Fibroblast of skin of left biceps (primary cell): ENCODE measurements at regions not wholly inside any gene's neighbourhood (a gene's known extent, or its start where the extent isn't known, plus 50 kb on each side); places are given as distances from the start of the nearest gene placed in this dataset.

Source experiments
- DNase-seq, 2 experiments: peaks; one replicate each; pipeline ENCODE4 v3.0.0-alpha.2; 2013; ENCODE audit warnings: low read depth in 2 of 2

- DNase-seq: no peak
These were observed 69.4 kb upstream of the STXBP5L start for GRCh38 chr3:120838441-120839091.

GRCh38 chr3:120839120-120839519 is 68.9 kb upstream of the STXBP5L start:
- no peak for DNase-seq

- DNase-seq: no peak
These were observed 66.7 kb upstream of the STXBP5L start for GRCh38 chr3:120841264-120841663.

- DNase-seq: no peak
These were observed 61.9 kb upstream of the STXBP5L start for GRCh38 chr3:120846073-120846472.

- no peak for DNase-seq
These were observed 59.5 kb upstream of the STXBP5L start for GRCh38 chr3:120848503-120848902.

GRCh38 chr3:120850381-120851295 is 57.4 kb upstream of the STXBP5L start:
- DNase-seq: no peak

- no peak for DNase-seq
These were observed 55.6 kb upstream of the STXBP5L start for GRCh38 chr3:120852412-120852811.

GRCh38 chr3:120853416-120853815 is 54.6 kb upstream of the STXBP5L start:
- no peak for DNase-seq

- no peak for DNase-seq
These were observed 53.0 kb upstream of the STXBP5L start for GRCh38 chr3:120854908-120855526.

- peak; percentile 53 to 61 for DNase-seq
These were observed 52.2 kb upstream of the STXBP5L start for GRCh38 chr3:120855665-120856437.
